MG63 (cell line): ENCODE measurements at regions not wholly inside any gene's neighbourhood (a gene's known extent, or its start where the extent isn't known, plus 50 kb on each side); places are given as distances from the start of the nearest gene placed in this dataset.
"Not testable (repeated sequence)": the region's sequence is repeated elsewhere in the genome, so short reads cannot be mapped to it uniquely, and the experiment has no call there.

Source experiments
- DNase-seq: peaks from one replicate; pipeline ENCODE4 v3.0.0-alpha.2; 2020
- H3K27me3 ChIP-seq: fragments of 250-450 bp; sonication (Bioruptor Pico); 2 replicates; pipeline ENCODE4 v1.5.1; 2020; ENCODE audit warnings: mild to moderate bottlenecking, moderate library complexity
- H3K36me3 ChIP-seq: fragments of 250-450 bp; sonication (Bioruptor Pico); 2 replicates; pipeline ENCODE4 v1.5.1; 2020; ENCODE audit warnings: mild to moderate bottlenecking, moderate library complexity
- H3K4me3 ChIP-seq: fragments of 250-450 bp; sonication (Bioruptor Pico); 2 replicates; pipeline ENCODE4 v1.5.1; 2020; ENCODE audit warnings: mild to moderate bottlenecking, moderate library complexity
- H3K9me3 ChIP-seq: fragments of 250-450 bp; sonication (Bioruptor Pico); 2 replicates; pipeline ENCODE4 v1.5.1; 2020; ENCODE audit warnings: mild to moderate bottlenecking, moderate library complexity

DNA sequence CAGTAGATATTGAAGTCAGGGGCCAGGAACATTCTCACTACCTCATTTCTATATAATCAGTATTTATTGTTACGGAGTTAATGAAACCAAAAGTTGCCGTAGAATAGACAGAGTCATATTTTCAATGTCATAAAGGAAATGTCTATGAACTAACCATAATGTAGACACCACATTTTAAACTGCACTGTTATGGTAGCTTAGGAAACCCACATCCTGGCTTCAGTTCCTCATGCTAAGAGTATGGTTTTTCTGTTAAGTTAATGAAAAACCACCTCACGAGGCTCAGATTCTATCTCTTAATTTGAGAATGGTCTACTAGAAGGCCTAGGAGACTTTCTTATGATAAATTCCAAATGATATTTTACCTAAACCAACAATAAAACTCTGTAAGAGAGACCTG, 166.5 kb downstream of the TMEM26 start:
- no peaks in the 10 kb centered on the region for H3K36me3 ChIP-seq
- H3K4me3 ChIP-seq = no peak overlapping the region
- DNase-seq = no peak
- peaks cover 3% of the 10 kb centered on the region; the same call in 1 of the 2 replicates for H3K9me3 ChIP-seq
- no peaks in the 10 kb centered on the region for H3K27me3 ChIP-seq

DNA sequence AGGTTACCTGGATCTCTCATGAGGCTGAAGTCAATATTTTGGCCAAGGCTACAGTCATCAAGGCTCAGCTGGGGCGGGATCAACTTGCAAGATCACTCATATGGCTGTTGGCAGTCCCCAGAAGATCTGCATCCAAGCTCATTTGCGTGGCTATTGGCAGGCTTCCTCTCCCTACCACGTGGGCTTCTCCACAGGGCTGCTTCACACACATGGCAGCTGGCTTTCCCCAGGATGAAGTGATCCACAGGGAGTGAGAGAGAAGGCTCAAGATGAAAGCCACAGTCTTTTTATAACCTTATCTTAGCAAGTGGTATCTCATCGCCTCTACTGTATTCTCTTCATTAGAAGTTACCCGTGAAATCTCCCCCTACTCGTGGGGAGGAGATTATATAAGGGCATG, 167.4 kb downstream of the TMEM26 start:
- H3K9me3 ChIP-seq = peaks cover 3% of the 10 kb centered on the region; the same call in 1 of the 2 replicates
- H3K27me3 ChIP-seq = no peaks in the 10 kb centered on the region
- peak; percentile 64 for DNase-seq
- no peaks in the 10 kb centered on the region for H3K36me3 ChIP-seq
- no peak overlapping the region for H3K4me3 ChIP-seq

DNA sequence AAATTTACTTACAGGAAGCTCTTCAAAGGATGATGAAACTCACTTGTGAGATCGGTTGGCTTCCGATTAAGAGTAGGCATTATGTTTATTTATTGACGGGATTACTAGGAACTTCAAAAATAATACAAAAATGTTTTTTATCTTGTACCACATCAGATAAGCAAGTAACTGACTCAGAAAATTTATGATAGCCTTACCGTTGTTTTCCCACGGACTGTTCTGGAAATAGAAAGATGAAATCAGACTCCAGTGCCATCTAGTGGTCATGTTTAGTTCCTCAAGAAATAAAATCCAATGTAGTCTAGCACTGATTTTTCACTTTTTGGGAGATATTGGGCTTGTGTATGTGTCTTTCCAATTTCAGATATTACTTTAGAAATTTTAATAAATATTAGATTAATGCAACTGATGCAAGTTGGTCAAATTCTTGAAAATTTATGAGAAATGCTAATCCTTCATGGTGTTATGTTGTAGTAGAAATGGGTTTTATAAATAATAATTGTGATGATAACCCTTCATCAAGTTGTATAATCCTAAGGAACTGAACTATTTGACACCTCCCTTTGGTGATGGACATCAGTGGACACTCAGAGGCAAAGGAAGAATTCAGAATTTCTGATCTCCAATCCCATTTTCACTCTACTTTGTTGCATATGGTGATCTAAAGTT, 168.8 kb downstream of the TMEM26 start:
- Histone ChIP-seq H3K9me3 (peaks cover 3% of the 10 kb centered on the region; the same call in 1 of the 2 replicates), H3K36me3 (no peaks in the 10 kb centered on the region), H3K27me3 (no peaks in the 10 kb centered on the region), H3K4me3 (no peak overlapping the region)
- DNase-seq = no peak

DNA sequence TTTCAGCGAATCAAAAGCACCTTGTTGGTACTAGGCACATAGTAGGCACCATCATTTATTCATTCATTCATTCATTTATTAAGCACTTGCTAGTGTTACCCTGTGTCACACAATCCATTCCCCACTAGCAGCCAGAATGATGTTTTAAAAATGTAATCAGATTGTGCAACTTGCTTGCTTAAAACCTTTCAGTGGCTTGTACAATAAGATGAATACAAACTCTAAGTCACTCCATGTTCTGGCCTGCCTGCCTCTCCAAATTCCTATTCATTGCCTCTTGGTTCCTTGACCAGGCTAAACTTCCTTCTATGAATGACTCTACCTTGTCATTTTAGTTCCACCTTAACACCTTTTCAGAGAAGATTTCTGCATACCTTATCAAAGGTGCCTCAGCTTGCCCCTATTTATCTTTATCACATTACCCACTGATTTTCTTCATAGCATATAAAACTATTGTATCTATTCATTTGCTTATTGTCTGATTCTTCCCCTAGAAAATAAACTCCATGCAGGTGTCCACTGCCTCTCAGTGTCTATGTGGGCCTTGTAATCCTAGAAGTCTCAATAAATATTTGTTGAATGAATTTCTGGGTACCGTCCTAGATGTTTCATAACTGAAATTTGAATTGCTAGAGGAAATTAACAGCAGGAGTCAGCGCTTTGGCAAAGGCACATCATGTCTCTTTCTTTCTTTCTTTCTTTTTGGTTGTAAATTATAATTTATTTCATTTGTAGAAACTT, 169.5 kb downstream of the TMEM26 start:
- Histone ChIP-seq H3K9me3 (peaks cover 3% of the 10 kb centered on the region; the same call in 1 of the 2 replicates), H3K27me3 (no peaks in the 10 kb centered on the region), H3K4me3 (no peak overlapping the region), H3K36me3 (no peaks in the 10 kb centered on the region)
- no peak for DNase-seq

DNA sequence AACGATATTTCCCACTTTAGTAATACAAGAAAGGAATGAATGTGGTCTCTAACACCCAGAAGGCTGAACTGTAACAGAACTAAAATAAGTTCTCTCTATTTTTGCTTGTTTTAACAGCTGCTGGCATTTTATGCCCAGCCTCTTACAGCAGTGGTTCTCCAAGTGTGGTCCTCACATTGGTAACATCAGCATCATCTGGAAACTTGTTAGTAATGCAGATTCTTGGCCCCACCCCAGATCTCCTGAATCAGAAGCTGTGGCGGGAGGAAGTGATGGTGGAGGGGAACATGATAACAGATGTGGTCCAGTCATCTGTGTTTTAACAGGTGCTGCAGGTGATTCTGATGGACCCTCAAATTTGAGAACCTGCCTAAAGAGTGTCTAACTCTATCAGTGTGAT, 170.1 kb downstream of the TMEM26 start:
- H3K36me3 ChIP-seq = no peaks in the 10 kb centered on the region
- H3K4me3 ChIP-seq = no peak overlapping the region
- H3K27me3 ChIP-seq = no peaks in the 10 kb centered on the region
- peak; percentile 20 for DNase-seq
- peaks cover 3% of the 10 kb centered on the region; the same call in 1 of the 2 replicates for H3K9me3 ChIP-seq

DNA sequence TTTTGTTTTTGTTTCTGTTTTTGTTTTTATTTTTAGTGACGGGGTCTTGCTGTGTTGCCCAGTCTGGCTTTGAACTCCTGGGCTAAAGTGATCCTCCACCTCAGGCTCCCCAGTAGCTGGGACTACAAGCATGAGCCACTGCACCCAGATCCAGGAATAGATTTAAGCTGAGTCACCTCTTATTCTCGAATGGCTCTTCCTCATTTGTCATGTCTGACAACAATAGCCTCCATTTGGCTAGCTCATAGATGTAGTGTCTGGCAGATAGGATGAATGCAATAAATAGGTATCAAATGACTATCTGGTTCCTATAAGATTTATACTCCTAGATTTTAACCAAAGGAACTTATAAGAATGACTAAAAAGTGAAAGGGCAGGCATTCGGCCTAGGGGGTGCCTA, 172.9 kb downstream of the TMEM26 start:
- H3K4me3 ChIP-seq = no peak overlapping the region
- peaks cover 3% of the 10 kb centered on the region; the same call in 1 of the 2 replicates for H3K9me3 ChIP-seq
- no peaks in the 10 kb centered on the region for H3K36me3 ChIP-seq
- DNase-seq = peak; percentile 25
- no peaks in the 10 kb centered on the region for H3K27me3 ChIP-seq

DNA sequence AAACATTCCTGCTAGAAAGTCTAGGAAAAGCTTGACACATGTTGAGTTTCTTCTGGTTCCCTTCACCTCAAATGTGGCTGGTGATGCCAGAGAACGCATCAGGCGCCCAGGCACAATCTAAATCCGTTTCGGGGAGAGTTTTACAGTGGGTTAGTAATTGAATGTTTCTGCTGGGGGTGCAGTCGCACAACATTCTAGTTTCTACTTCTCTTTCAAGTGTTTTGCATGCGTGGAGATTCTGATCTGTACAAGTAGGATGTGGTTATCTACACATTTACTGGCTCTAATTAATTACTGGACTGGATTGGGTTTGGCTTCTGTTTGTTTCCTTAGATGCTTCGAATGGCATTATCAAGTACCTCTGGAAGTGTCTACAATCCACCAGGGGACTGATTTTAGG, 173.8 kb downstream of the TMEM26 start:
- H3K4me3 ChIP-seq = no peak overlapping the region
- peaks cover 3% of the 10 kb centered on the region; the same call in 1 of the 2 replicates for H3K9me3 ChIP-seq
- H3K36me3 ChIP-seq = no peaks in the 10 kb centered on the region
- no peak for DNase-seq
- no peaks in the 10 kb centered on the region for H3K27me3 ChIP-seq

DNA sequence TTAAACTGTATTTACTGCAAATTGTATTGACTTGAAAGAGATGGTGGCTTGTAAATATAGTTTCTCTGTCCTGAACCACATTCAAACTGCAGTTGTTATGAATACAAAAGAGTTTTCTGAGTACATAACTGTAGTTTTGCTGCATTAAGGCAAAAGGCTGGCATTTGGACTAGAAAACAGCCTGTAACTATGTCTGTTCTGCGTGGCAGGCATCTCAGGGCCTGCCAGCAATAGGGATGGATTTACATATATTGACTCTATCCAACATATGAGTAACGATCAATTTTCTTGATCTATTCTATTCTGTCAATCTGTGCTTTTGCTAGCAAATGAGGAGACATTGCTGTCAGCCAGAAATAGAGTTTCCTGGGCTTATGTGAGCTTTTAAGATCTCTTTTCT, 174.6 kb downstream of the TMEM26 start:
- DNase-seq = no peak
- Histone ChIP-seq H3K27me3 (no peaks in the 10 kb centered on the region), H3K9me3 (peaks cover 3% of the 10 kb centered on the region; the same call in 1 of the 2 replicates), H3K4me3 (no peak overlapping the region), H3K36me3 (no peaks in the 10 kb centered on the region)

DNA sequence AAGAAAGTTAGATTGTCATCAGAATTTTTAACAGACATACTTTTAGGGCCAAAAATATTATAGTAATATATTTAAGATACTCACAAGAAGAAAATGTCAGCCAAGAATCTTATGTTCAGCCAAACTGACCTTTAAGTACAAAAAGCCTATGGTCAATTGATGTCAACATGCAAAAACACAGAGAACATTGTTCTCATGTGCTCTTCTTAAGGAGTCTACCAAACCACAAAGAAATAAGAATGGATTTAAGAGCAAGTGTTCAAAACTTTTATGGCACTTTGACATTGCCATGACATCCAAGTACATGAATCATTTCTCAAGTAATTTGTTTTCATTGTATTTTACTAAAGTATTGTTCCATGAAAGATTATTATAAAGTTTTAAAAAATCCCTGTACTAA, 180.4 kb downstream of the TMEM26 start:
- Histone ChIP-seq H3K27me3 (no peaks in the 10 kb centered on the region), H3K4me3 (no peak overlapping the region), H3K36me3 (no peaks in the 10 kb centered on the region), H3K9me3 (no peaks in the 10 kb centered on the region)
- DNase-seq = no peak

DNA sequence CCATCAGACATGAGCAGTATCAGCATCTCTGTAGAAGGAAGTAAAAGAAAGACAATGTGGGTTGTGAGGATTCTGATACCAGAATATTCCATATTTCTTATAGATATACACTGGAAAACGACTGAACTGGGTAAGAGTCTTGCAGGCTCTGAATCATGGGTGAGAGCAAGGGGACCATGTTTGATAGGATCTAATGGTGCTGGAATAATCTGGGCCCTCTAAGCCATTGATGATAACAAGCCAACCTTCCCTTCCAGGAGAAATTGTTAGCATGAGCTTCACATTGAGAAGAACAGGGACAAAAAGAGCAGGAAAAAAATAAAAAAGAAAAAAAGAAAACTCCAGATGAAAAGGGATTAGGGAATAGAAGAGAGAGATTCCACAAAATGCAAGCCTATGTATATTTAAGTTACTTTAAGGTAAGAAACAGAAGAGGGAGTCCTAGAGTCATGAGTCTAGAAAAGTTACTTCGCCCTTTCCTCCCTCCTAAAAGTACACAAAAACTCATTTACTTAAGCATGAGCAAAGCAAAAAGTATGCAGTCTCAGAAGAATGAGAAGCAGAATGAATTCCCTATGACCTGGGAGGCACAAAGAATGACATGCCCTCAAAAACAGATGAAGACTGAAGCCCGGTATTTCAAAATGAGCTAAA, 181.9 kb downstream of the TMEM26 start:
- H3K4me3 ChIP-seq = no peak overlapping the region
- H3K36me3 ChIP-seq = no peaks in the 10 kb centered on the region
- DNase-seq = no peak
- H3K9me3 ChIP-seq = no peaks in the 10 kb centered on the region
- no peaks in the 10 kb centered on the region for H3K27me3 ChIP-seq

DNA sequence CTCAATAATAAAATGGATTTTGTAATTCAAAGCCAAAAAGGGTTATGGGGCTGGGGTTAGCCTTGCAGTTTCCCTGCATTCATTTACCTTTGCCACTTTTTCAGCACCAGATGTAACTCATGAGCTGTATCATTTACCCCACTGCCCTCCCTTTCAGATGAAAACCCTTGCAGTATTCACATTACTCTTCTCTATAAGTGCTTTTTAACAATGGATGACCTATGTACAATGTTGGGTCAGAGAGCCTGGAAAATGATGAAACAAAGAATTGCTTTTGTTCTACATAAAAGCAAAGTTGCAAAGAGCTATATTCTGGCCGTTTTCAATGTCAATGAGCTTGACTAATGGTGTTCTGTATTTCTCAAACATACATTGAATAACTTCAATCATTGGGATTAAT, 189.7 kb downstream of the TMEM26 start:
- Histone ChIP-seq H3K4me3 (no peak overlapping the region), H3K9me3 (no peaks in the 10 kb centered on the region; the same call in 1 of the 2 replicates), H3K36me3 (no peaks in the 10 kb centered on the region), H3K27me3 (no peaks in the 10 kb centered on the region)
- no peak for DNase-seq

DNA sequence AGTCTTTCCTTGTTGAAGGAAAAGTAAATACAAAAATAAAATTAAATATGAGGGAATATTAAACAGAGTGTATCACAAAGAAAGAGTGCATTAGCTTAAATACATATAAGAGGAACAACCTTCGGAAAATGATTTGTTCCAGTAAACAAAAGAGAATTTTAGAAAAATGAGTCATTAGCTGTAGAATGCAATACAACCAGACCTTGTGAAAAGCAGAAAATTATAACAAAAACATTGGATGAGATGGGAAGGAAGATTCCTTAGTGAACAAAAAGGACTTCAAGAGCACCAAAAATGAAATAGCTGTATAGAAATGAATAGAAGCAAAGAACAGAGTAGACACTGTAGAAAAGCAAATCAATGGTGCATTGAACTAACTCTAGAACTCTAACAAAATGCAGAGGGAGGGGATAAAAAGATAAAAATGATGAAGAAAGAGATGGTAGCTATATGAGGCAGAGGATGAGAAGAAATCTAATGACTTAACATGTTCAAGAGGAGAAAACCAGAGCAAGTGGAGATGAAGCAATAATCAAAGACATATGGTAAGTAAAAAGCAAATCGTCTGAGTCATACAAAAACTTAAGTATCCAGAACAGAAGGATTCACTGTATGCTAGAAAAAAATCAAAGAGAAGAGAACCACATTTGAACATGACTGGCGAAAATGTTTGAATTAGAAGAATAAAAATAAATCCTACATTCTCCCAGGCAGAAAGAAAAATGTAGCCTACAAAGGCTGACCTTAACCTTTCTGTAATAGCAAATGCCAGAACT, 190.5 kb downstream of the TMEM26 start:
- Histone ChIP-seq H3K9me3 (no peaks in the 10 kb centered on the region; the same call in 1 of the 2 replicates), H3K4me3 (no peak overlapping the region), H3K36me3 (no peaks in the 10 kb centered on the region), H3K27me3 (no peaks in the 10 kb centered on the region)
- no peak for DNase-seq

DNA sequence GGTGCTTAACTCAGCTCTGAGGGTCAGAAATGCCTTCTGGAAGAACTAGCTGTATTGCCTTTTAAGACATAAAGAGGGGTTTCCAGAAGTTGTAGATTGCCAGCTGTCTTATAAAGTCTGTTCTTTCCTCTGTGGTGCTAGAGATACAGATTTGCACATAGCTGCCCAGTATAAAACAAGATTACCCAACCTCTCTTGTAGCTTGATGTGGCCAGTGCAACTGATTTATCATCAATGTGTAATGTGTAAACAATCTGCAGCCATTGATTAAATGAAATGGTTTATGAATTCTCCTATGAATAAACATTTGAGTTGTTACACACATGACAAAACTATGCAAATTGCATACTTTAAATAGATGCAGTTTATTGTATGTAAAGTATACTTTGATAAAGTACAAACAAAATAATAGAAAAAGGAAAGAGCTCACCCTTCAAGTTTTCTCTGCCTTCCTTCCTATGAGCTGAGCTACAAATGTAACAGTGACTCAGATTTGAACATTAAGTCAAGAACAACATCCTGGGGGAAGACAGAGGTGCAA, 195.2 kb downstream of the TMEM26 start:
- peaks cover 8% of the 10 kb centered on the region for H3K9me3 ChIP-seq
- no peak overlapping the region for H3K4me3 ChIP-seq
- no peaks in the 10 kb centered on the region for H3K36me3 ChIP-seq
- H3K27me3 ChIP-seq = no peaks in the 10 kb centered on the region
- no peak for DNase-seq

DNA sequence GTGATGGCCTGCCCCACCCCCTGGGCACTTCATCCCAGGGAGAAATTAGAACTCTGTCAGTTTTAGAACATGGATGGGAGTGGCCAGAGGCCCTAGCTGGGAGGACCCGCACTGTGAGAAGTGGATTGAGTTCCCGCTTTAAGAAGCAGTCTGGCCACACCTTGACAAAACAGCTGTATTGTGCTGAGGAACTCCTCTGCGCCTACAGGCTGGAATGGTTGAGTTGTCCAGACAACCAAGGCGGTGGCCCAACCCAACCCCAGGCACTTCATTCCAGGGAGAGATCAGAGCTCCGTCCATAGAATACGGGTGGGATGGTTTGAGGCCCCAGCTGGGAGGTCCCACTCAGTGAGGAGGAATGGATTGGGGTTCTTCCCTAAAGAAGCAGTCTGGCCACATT, 196.0 kb downstream of the TMEM26 start:
- peaks cover 9% of the 10 kb centered on the region for H3K9me3 ChIP-seq
- no peak overlapping the region for H3K4me3 ChIP-seq
- DNase-seq = no peak
- no peaks in the 10 kb centered on the region for H3K36me3 ChIP-seq
- no peaks in the 10 kb centered on the region for H3K27me3 ChIP-seq

DNA sequence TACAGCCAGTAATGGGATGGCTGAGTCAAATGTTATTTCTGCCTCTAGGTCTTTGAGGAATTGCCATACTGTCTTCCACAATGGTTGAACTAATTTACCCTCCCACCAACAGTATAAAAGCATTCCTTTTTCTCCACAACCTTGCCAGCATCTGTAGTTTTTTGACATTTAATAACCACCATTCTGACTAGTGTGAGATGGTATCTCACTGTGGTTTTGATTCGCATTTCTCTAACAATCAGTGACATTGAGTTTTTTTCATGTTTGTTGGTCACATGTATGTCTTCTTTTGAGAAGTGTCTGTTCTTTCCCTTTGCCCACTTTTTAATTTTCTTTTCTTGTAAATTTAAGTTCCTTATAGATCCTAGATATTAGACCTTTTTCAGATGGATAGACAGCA, 200.9 kb downstream of the TMEM26 start:
- not testable (repeated sequence) for DNase-seq

DNA sequence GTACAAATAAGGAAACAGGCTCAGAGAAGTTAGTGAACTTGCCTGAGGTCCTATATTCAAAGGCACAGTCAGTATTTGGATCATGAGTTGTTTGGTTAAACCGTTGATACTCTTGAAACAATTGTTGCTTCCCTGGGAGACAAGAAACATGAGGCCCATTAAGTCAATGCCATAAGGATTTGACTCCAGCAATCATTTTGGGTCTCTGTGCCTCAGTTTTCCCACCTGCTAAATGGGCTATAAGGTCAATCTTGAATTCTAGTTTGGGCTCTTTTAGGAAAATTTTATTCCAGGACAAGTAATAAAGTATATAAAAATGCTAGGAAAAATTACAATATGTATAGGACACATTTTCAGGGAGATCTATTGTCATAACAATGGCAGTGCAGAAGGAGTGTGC, 202.1 kb downstream of the TMEM26 start:
- Histone ChIP-seq H3K36me3 (no peaks in the 10 kb centered on the region), H3K27me3 (no peaks in the 10 kb centered on the region), H3K4me3 (no peak overlapping the region), H3K9me3 (peaks cover 9% of the 10 kb centered on the region)
- DNase-seq = no peak

More for the DNA sequence above, 200.9 kb downstream of the TMEM26 start:
- H3K27me3 ChIP-seq, H3K9me3 ChIP-seq, H3K36me3 ChIP-seq, H3K4me3 ChIP-seq: not testable (repeated sequence)
